ENCODE measurements at regions not wholly inside any gene's neighbourhood (a gene's known extent, or its start where the extent isn't known, plus 50 kb on each side); places are given as distances from the start of the nearest gene placed in this dataset.
A peak's percentile ranks its signal among the peaks of the same experiment; 100 is the strongest.

DNA sequence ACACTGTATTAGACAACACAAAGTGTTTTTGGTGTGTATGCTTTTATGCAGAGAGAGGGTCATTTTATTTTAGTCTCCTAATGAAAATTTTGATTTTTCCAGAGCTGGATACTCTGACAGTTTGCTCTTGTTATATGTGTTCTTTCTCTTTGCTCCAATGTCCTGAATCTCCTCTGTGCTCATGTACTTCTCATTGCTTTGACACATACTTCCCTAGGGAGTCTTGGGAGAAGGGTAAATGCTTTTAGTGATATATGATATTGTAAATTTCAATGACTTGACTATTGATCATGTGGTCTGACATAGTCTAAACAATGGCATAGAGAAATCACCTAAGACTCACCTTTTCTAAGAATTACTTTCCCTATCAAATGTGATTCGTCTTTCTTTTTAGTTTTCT lies 972.6 kb upstream of the EDIL3 start:
- Histone ChIP-seq H4K20me1 (ENCODE audit: insufficient read depth, low read length) (no peaks in the 10 kb centered on the region), H3K79me2 (ENCODE audit: insufficient read depth, low read length) (no peaks in the 10 kb centered on the region), H3K27ac (ENCODE audit: extremely low read length, insufficient read depth, low read length) (no peak overlapping the region), H2AFZ (ENCODE audit: low read length) (no peak overlapping the region), H3K9ac (ENCODE audit: insufficient read depth, low read depth, low read length) (no peak overlapping the region), H3K36me3 (replicated peaks in 1 of 2; ENCODE audit: control insufficient read depth in 1 of 2, insufficient read depth in 2 of 2, low read length in 2 of 2) (no peaks in the 10 kb centered on the region), H3K9me3 (ENCODE audit: low read length) (no peaks in the 10 kb centered on the region), H3K4me3 (replicated peaks in 1 of 3; ENCODE audit: insufficient read depth in 1 of 3, low read depth in 2 of 3, low read length in 3 of 3) (no peak overlapping the region), H3K4me1 (ENCODE audit: insufficient read depth, low read length) (no peaks in the 10 kb centered on the region), H3K4me2 (ENCODE audit: low read depth, low read length) (no peak overlapping the region), H3K27me3 (ENCODE audit: control insufficient read depth in 1 of 2, insufficient read depth in 2 of 2, low read length in 2 of 2) (no peaks in the 10 kb centered on the region)
- DNase-seq (ENCODE audit: low spot score) (no peak), ATAC-seq (no peak), FAIRE-seq (no peak)
- intact Hi-C loops (cut with micrococcal nuclease; ENCODE audit: unreplicated experiment) = no loop called here
- CTCF ChIA-PET (ENCODE audit: low intra/inter-chr PET ratio, low total read pairs) = no interaction called here
- TF ChIP-seq GPN1 (CRISPR knock-in tag; IDR thresholded peaks at IDR 0.05; ENCODE audit: borderline replicate concordance) (no peak), TEAD3 (CRISPR knock-in tag; optimal IDR thresholded peaks at IDR 0.05; ENCODE audit: borderline replicate concordance) (no peak)
- TF ChIP-seq, protein P1, sequence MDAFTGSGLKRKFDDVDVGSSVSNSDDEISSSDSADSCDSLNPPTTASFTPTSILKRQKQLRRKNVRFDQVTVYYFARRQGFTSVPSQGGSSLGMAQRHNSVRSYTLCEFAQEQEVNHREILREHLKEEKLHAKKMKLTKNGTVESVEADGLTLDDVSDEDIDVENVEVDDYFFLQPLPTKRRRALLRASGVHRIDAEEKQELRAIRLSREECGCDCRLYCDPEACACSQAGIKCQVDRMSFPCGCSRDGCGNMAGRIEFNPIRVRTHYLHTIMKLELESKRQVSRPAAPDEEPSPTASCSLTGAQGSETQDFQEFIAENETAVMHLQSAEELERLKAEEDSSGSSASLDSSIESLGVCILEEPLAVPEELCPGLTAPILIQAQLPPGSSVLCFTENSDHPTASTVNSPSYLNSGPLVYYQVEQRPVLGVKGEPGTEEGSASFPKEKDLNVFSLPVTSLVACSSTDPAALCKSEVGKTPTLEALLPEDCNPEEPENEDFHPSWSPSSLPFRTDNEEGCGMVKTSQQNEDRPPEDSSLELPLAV (CRISPR knock-in tag; conservative IDR thresholded peaks at IDR 0.05; ENCODE audit: low read depth) = no peak
- in situ Hi-C loops (cut with HindIII; ENCODE audit: extremely low pct_ligation_motif_present, low pct_unique_long_range_greater_than_20kb) = no loop called here
- no TSS peak for BruUV-seq (replicated peaks)
- POLR2A ChIA-PET = no interaction called here
- WGBS (ENCODE audit: low lambda C conversion rate) = 0% methylated on average over 1 of the region's 1 CpG

DNA sequence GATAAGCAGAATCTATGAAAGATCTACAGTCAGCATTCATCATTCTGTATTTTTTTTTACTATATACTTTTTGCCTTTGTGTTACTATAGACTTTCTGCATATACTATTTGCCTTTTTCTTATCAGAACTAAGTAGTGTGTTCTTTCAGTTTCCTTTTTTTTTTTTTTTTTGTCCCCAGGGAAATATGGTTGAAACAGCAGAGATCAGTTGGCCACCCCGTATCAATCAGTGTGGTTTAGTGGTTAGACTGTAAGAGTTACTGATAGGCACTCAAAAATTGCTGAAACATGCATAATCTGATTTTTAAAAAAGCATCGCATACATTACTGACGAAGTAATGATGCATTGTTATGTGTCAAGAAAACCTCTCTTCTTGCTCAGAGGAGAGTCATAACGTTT lies 990.8 kb upstream of the EDIL3 start:
- ChIA-PET CTCF (ENCODE audit: low intra/inter-chr PET ratio, low total read pairs) (no interaction called here), POLR2A (no interaction called here)
- 40% methylated on average over 4 of the region's 4 CpGs for WGBS (ENCODE audit: low lambda C conversion rate)
- H3K36me3 ChIP-seq (replicated peaks in 1 of 2; ENCODE audit: control insufficient read depth in 1 of 2, insufficient read depth in 2 of 2, low read length in 2 of 2) = no peaks in the 10 kb centered on the region
- no peak overlapping the region for H3K9ac ChIP-seq (ENCODE audit: insufficient read depth, low read depth, low read length)
- H3K9me3 ChIP-seq (ENCODE audit: low read length) = no peaks in the 10 kb centered on the region
- no peak overlapping the region for H3K4me3 ChIP-seq (replicated peaks in 1 of 3; ENCODE audit: insufficient read depth in 1 of 3, low read depth in 2 of 3, low read length in 3 of 3)
- no peaks in the 10 kb centered on the region for H4K20me1 ChIP-seq (ENCODE audit: insufficient read depth, low read length)
- H2AFZ ChIP-seq (ENCODE audit: low read length) = no peak overlapping the region
- FAIRE-seq (no peak), DNase-seq (ENCODE audit: low spot score) (no peak), ATAC-seq (no peak)
- no TSS peak for BruUV-seq (replicated peaks)
- in situ Hi-C loops (cut with HindIII; ENCODE audit: extremely low pct_ligation_motif_present, low pct_unique_long_range_greater_than_20kb) (no loop called here), intact Hi-C loops (cut with micrococcal nuclease; ENCODE audit: unreplicated experiment) (no loop called here)
- H3K27ac ChIP-seq (ENCODE audit: extremely low read length, insufficient read depth, low read length) = no peak overlapping the region
- H3K79me2 ChIP-seq (ENCODE audit: insufficient read depth, low read length) = no peaks in the 10 kb centered on the region
- no peaks in the 10 kb centered on the region for H3K27me3 ChIP-seq (ENCODE audit: control insufficient read depth in 1 of 2, insufficient read depth in 2 of 2, low read length in 2 of 2)
- no peak overlapping the region for H3K4me2 ChIP-seq (ENCODE audit: low read depth, low read length)
- no peaks in the 10 kb centered on the region for H3K4me1 ChIP-seq (ENCODE audit: insufficient read depth, low read length)
- TF ChIP-seq ZNF549 (CRISPR knock-in tag; IDR thresholded peaks at IDR 0.05) (no peak), MAFK (conservative IDR thresholded peaks at IDR 0.05 in 1 of 2, IDR thresholded peaks at IDR 0.05 in 1 of 2; ENCODE audit: low read length in 2 of 2) (peak; percentile 22; a peak in 1 of 4 replicates)
- TF ChIP-seq, protein P2, sequence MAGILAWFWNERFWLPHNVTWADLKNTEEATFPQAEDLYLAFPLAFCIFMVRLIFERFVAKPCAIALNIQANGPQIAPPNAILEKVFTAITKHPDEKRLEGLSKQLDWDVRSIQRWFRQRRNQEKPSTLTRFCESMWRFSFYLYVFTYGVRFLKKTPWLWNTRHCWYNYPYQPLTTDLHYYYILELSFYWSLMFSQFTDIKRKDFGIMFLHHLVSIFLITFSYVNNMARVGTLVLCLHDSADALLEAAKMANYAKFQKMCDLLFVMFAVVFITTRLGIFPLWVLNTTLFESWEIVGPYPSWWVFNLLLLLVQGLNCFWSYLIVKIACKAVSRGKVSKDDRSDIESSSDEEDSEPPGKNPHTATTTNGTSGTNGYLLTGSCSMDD (CRISPR knock-in tag; IDR thresholded peaks at IDR 0.05) = no peak

All from HepG2 (cell line).